T-helper 17 cell (primary cell): ENCODE measurements at regions not wholly inside any gene's neighbourhood (a gene's known extent, or its start where the extent isn't known, plus 50 kb on each side); places are given as distances from the start of the nearest gene placed in this dataset.
"Not testable (repeated sequence)": the region's sequence is repeated elsewhere in the genome, so short reads cannot be mapped to it uniquely, and the experiment has no call there.

Experiments used
- ATAC-seq: fragments of 150-1000 bp; cut with Tn5 transposase; 2 replicates; pipeline ENCODE4 v1.10.0; 2021; ENCODE audit warnings: mild to moderate bottlenecking, moderate library complexity
- DNase-seq, 3 donors: peaks; one replicate each; pipeline versions ENCODE4 v3.0.0 to v3.0.0-alpha.2; 2020 to 2021
- H3K9me3 ChIP-seq: one replicate; pipeline ENCODE4 v1.7.0; 2013; ENCODE audit warnings: low read length, mild to moderate bottlenecking; ENCODE audit not compliant: control insufficient read depth, poor library complexity, severe bottlenecking
- H3K27ac Mint-ChIP-seq: one replicate; pipeline ENCODE4 v1.8.0; 2022; ENCODE audit warnings: mild to moderate bottlenecking, moderate library complexity, mixed read lengths
- H3K27me3 Mint-ChIP-seq: one replicate; pipeline ENCODE4 v1.8.0; 2022; ENCODE audit warnings: mixed read lengths
- H3K36me3 Mint-ChIP-seq: one replicate; pipeline ENCODE4 v1.8.0; 2022; ENCODE audit warnings: low read depth, mixed read lengths
- H3K4me1 Mint-ChIP-seq: one replicate; pipeline ENCODE4 v1.8.0; 2022; ENCODE audit warnings: mild to moderate bottlenecking, mixed read lengths
- H3K4me3 Mint-ChIP-seq: one replicate; pipeline ENCODE4 v1.8.0; 2022; ENCODE audit warnings: mild to moderate bottlenecking, moderate library complexity, mixed read lengths

GRCh38 chr3:103297502-103297901 lies 862.7 kb downstream of the ZPLD1 start:
- H3K4me1 Mint-ChIP-seq, H3K4me3 Mint-ChIP-seq, H3K36me3 Mint-ChIP-seq, DNase-seq, H3K27ac Mint-ChIP-seq, ATAC-seq, H3K9me3 ChIP-seq, H3K27me3 Mint-ChIP-seq: not testable (repeated sequence)

- no peak for DNase-seq
- no peaks in the 10 kb centered on the region for H3K4me1 Mint-ChIP-seq
- H3K27ac Mint-ChIP-seq: no peak overlapping the region
- H3K4me3 Mint-ChIP-seq: no peak overlapping the region
- no peak for ATAC-seq
- no peaks in the 10 kb centered on the region for H3K9me3 ChIP-seq
- H3K36me3 Mint-ChIP-seq: no peaks in the 10 kb centered on the region
- H3K27me3 Mint-ChIP-seq: no peaks in the 10 kb centered on the region
Observed at GRCh38 chr3:103306104-103306503, 871.3 kb downstream of the ZPLD1 start.

DNA sequence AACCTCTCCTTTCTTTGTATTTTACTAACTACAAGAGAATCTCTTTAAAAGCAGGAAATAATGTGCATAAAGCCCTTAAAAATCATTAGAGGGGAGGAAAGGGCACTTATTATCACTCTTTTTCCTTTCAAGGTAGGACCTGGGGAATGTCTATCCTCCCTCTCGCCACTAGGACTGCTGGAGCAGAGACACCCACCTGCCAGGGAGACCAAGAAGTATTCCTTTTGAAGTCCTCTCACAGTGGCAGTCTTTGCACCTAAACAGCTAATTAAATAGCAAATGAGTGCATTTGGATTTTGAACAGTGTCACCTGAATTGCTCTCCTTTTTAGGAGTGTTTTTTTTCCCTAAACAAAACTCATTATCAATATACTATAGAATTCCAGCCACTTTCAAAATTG lies 874.1 kb downstream of the ZPLD1 start:
- no peak overlapping the region for H3K4me3 Mint-ChIP-seq
- no peaks in the 10 kb centered on the region for H3K36me3 Mint-ChIP-seq
- no peaks in the 10 kb centered on the region for H3K27me3 Mint-ChIP-seq
- H3K9me3 ChIP-seq: no peaks in the 10 kb centered on the region
- H3K27ac Mint-ChIP-seq: no peak overlapping the region
- no peak for ATAC-seq
- DNase-seq: no peak
- H3K4me1 Mint-ChIP-seq: no peaks in the 10 kb centered on the region

DNA sequence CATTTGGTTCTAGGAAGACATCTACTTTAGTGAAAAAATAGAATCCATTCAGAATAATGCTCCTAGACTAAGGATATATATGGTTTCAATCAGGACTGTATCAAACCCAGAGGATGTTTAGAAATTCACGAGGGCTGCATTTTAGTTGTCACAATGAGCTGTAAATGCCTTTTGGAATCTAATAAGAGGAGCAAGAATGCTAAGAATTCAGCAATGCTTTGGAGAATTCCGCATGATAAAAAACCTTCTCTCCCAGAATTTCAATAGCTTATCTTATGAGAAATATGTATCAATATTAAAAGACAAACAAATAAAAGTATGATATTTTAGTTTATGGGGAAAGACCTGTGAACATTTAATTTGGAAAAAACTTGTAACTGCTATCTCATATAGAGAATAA lies 885.1 kb downstream of the ZPLD1 start:
- H3K36me3 Mint-ChIP-seq: peaks cover under 1% of the 10 kb centered on the region
- no peaks in the 10 kb centered on the region for H3K27me3 Mint-ChIP-seq
- no peak overlapping the region for H3K4me3 Mint-ChIP-seq
- no peaks in the 10 kb centered on the region for H3K9me3 ChIP-seq
- ATAC-seq (no peak), DNase-seq (no peak)
- H3K27ac Mint-ChIP-seq: no peak overlapping the region
- no peaks in the 10 kb centered on the region for H3K4me1 Mint-ChIP-seq

GRCh38 chr3:103337179-103337845 lies 902.5 kb downstream of the ZPLD1 start:
- ATAC-seq (no peak), DNase-seq (no peak)
- H3K4me1 Mint-ChIP-seq: no peaks in the 10 kb centered on the region
- H3K36me3 Mint-ChIP-seq: no peaks in the 10 kb centered on the region
- H3K27ac Mint-ChIP-seq: no peak overlapping the region
- no peak overlapping the region for H3K4me3 Mint-ChIP-seq
- no peaks in the 10 kb centered on the region for H3K27me3 Mint-ChIP-seq
- H3K9me3 ChIP-seq: no peaks in the 10 kb centered on the region

DNA sequence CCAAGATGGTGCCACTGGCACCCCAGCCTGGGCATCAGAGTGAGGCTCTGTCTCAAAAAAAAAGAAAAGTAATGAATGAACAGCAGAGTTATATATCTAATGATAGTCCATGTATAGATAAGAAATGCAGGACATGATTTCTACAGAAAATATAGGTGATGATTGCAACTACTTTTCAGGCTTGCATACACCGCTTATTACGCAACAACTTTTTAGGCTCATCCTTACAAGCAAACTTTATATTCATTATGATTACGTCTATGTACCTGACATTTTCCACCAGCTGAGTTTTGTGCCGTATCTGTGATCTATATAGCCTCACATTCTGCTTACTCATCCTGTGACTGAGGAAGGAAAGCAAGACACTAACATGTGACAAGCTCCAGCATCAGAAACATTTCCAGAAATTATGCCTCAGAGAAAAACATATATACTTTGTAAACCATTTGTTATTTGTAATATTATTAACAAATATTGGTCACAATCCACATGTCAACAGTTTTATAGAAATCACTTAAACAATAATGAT lies 906.3 kb downstream of the ZPLD1 start:
- ATAC-seq: no peak
- no peak for DNase-seq
- Mint-ChIP-seq H3K27me3 (no peaks in the 10 kb centered on the region), H3K4me1 (no peaks in the 10 kb centered on the region), H3K4me3 (no peak overlapping the region), H3K27ac (no peak overlapping the region), H3K36me3 (no peaks in the 10 kb centered on the region)
- H3K9me3 ChIP-seq: no peaks in the 10 kb centered on the region

- no peaks in the 10 kb centered on the region for H3K9me3 ChIP-seq
- DNase-seq: no peak
- Mint-ChIP-seq H3K27ac (no peak overlapping the region), H3K4me3 (no peak overlapping the region), H3K36me3 (no peaks in the 10 kb centered on the region), H3K27me3 (no peaks in the 10 kb centered on the region), H3K4me1 (no peaks in the 10 kb centered on the region)
- no peak for ATAC-seq
Observed at GRCh38 chr3:103342205-103342731, 907.5 kb downstream of the ZPLD1 start.

- H3K27me3 Mint-ChIP-seq: no peaks in the 10 kb centered on the region
- ATAC-seq: no peak
- H3K4me1 Mint-ChIP-seq: no peaks in the 10 kb centered on the region
- no peaks in the 10 kb centered on the region for H3K9me3 ChIP-seq
- H3K36me3 Mint-ChIP-seq: no peaks in the 10 kb centered on the region
- no peak overlapping the region for H3K4me3 Mint-ChIP-seq
- DNase-seq: no peak
- H3K27ac Mint-ChIP-seq: no peak overlapping the region
Observed at GRCh38 chr3:103349760-103350159, 914.9 kb downstream of the ZPLD1 start.

DNA sequence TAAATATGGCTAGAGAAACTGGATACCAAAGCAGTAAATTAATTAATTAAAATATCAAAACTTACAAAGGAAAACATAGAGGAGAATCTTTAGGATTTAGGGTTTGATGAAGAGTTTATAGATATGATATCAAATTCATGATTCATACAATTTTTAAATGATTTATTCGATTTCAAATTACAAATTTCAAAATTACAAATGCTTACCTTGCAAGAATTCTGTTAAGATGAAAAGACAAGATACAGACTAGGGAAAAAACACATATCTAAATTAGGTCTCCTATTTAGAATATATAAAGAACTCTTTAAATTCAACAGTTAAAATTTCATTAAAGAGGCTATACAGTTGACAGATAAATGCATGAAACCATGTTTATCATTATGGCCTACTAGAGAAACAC lies 930.7 kb downstream of the ZPLD1 start:
- H3K36me3 Mint-ChIP-seq: no peaks in the 10 kb centered on the region
- ATAC-seq (no peak), DNase-seq (no peak)
- H3K27me3 Mint-ChIP-seq: no peaks in the 10 kb centered on the region
- H3K9me3 ChIP-seq: no peaks in the 10 kb centered on the region
- no peaks in the 10 kb centered on the region for H3K4me1 Mint-ChIP-seq
- H3K4me3 Mint-ChIP-seq: no peak overlapping the region
- no peak overlapping the region for H3K27ac Mint-ChIP-seq

GRCh38 chr3:103367481-103367880 lies 932.7 kb downstream of the ZPLD1 start:
- H3K4me3 Mint-ChIP-seq: no peak overlapping the region
- H3K9me3 ChIP-seq: no peaks in the 10 kb centered on the region
- no peaks in the 10 kb centered on the region for H3K36me3 Mint-ChIP-seq
- ATAC-seq (no peak), DNase-seq (no peak)
- H3K4me1 Mint-ChIP-seq: no peaks in the 10 kb centered on the region
- no peak overlapping the region for H3K27ac Mint-ChIP-seq
- no peaks in the 10 kb centered on the region for H3K27me3 Mint-ChIP-seq

DNA sequence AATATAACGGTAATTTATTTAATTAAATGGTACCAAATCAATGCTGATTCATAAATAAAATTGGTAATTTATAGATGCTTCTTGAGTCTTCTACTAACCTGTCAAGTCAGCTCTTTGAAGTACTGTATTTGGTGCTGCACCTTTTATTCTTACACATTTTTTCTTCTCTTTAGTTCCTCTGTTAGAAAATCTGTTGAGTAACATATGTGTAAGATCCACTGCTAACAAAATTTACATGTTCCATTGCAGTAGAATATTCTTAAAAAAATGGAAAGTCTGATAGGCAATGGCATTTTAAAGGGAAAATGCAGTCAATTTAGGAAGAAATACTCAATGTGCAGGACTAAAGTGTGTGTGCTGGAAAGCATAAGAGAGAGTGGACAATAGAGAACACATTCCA lies 936.6 kb downstream of the ZPLD1 start:
- no peaks in the 10 kb centered on the region for H3K9me3 ChIP-seq
- DNase-seq (no peak), ATAC-seq (no peak)
- no peak overlapping the region for H3K27ac Mint-ChIP-seq
- H3K4me1 Mint-ChIP-seq: no peaks in the 10 kb centered on the region
- H3K36me3 Mint-ChIP-seq: no peaks in the 10 kb centered on the region
- H3K27me3 Mint-ChIP-seq: no peaks in the 10 kb centered on the region
- H3K4me3 Mint-ChIP-seq: no peak overlapping the region

DNA sequence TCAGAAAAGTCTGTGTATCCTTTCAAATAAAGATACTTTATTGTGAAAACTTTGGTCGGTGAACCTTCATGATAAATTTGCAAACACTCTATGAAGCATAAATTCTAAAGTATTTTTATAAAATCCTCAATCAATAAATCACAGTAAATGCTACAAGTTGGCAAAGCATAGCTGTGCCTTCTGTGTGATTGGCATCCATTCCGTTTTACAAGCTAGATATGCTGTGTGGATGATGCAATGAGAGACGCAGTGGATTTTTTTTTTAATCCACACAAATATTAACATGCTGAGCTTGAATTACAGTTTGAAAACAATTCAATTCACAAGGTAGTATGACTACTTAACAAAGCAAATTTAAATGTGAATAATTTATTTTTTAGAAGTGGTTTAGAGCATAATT lies 937.2 kb downstream of the ZPLD1 start:
- Mint-ChIP-seq H3K4me1 (no peaks in the 10 kb centered on the region), H3K27me3 (no peaks in the 10 kb centered on the region), H3K36me3 (no peaks in the 10 kb centered on the region), H3K27ac (no peak overlapping the region), H3K4me3 (no peak overlapping the region)
- H3K9me3 ChIP-seq: no peaks in the 10 kb centered on the region
- ATAC-seq (no peak), DNase-seq (no peak)

- no peaks in the 10 kb centered on the region for H3K36me3 Mint-ChIP-seq
- H3K4me1 Mint-ChIP-seq: no peaks in the 10 kb centered on the region
- ATAC-seq (no peak), DNase-seq (no peak)
- no peak overlapping the region for H3K27ac Mint-ChIP-seq
- no peaks in the 10 kb centered on the region for H3K27me3 Mint-ChIP-seq
- H3K9me3 ChIP-seq: no peaks in the 10 kb centered on the region
- no peak overlapping the region for H3K4me3 Mint-ChIP-seq
Observed at GRCh38 chr3:103380391-103380790, 945.6 kb downstream of the ZPLD1 start.
